DND-41 (cell line): ENCODE measurements at regions not wholly inside any gene's neighbourhood (a gene's known extent, or its start where the extent isn't known, plus 50 kb on each side); places are given as distances from the start of the nearest gene placed in this dataset.

ENCODE experiments used
- EZH2 ChIP-seq: IDR thresholded peaks from 3 replicates; pipeline ENCODE4 v1.6.1; 2012; ENCODE audit warnings: borderline replicate concordance, low read depth, mild to moderate bottlenecking, moderate library complexity, low read length, inconsistent platforms; ENCODE audit not compliant: severe bottlenecking
- TF ChIP-seq, protein P1 (sequence below): IDR thresholded peaks from 2 replicates; pipeline ENCODE4 v1.5.1; 2012; ENCODE audit warnings: borderline replicate concordance, low read length, moderate library complexity, mild to moderate bottlenecking; ENCODE audit not compliant: poor library complexity, severe bottlenecking; ENCODE audit errors: extremely low read depth

GRCh38 chr22:22835771-22836291 lies 51.8 kb upstream of the IGLL5 start:
- TF ChIP-seq, protein P1, sequence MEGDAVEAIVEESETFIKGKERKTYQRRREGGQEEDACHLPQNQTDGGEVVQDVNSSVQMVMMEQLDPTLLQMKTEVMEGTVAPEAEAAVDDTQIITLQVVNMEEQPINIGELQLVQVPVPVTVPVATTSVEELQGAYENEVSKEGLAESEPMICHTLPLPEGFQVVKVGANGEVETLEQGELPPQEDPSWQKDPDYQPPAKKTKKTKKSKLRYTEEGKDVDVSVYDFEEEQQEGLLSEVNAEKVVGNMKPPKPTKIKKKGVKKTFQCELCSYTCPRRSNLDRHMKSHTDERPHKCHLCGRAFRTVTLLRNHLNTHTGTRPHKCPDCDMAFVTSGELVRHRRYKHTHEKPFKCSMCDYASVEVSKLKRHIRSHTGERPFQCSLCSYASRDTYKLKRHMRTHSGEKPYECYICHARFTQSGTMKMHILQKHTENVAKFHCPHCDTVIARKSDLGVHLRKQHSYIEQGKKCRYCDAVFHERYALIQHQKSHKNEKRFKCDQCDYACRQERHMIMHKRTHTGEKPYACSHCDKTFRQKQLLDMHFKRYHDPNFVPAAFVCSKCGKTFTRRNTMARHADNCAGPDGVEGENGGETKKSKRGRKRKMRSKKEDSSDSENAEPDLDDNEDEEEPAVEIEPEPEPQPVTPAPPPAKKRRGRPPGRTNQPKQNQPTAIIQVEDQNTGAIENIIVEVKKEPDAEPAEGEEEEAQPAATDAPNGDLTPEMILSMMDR = no peak
- no peak for TF ChIP-seq EZH2
